WERI-Rb-1 (cell line): ENCODE measurements at regions not wholly inside any gene's neighbourhood (a gene's known extent, or its start where the extent isn't known, plus 50 kb on each side); places are given as distances from the start of the nearest gene placed in this dataset.

Experiments used
- DNase-seq: peaks from one replicate; pipeline ENCODE4 v3.0.0-alpha.2; 2020
- H3K27ac ChIP-seq: fragments of 250-450 bp; sonication (Bioruptor Pico); 2 replicates; pipeline ENCODE4 v1.5.1; 2020; ENCODE audit warnings: mild to moderate bottlenecking, moderate library complexity
- H3K27me3 ChIP-seq: fragments of 250-450 bp; sonication (Bioruptor Pico); 2 replicates; pipeline ENCODE4 v1.5.1; 2021; ENCODE audit warnings: mild to moderate bottlenecking, low read depth, moderate library complexity; ENCODE audit not compliant: insufficient read depth, severe bottlenecking
- H3K36me3 ChIP-seq: fragments of 250-450 bp; sonication (Bioruptor Pico); 2 replicates; pipeline ENCODE4 v1.5.1; 2020; ENCODE audit warnings: mild to moderate bottlenecking, moderate library complexity
- H3K4me3 ChIP-seq: 2 replicates; pipeline ENCODE4 v1.5.1; 2011; ENCODE audit warnings: low read depth, mild to moderate bottlenecking, control low read depth, low read length
- H3K9me3 ChIP-seq: fragments of 250-450 bp; sonication (Bioruptor Pico); 2 replicates; pipeline ENCODE4 v1.5.1; 2021; ENCODE audit warnings: mild to moderate bottlenecking, moderate library complexity; ENCODE audit not compliant: severe bottlenecking
- TF ChIP-seq, protein P1 (sequence below): IDR thresholded peaks from 2 replicates; pipeline ENCODE4 v1.5.1; 2011; ENCODE audit warnings: low read depth, mild to moderate bottlenecking, control low read depth, inconsistent platforms, low read length

DNA sequence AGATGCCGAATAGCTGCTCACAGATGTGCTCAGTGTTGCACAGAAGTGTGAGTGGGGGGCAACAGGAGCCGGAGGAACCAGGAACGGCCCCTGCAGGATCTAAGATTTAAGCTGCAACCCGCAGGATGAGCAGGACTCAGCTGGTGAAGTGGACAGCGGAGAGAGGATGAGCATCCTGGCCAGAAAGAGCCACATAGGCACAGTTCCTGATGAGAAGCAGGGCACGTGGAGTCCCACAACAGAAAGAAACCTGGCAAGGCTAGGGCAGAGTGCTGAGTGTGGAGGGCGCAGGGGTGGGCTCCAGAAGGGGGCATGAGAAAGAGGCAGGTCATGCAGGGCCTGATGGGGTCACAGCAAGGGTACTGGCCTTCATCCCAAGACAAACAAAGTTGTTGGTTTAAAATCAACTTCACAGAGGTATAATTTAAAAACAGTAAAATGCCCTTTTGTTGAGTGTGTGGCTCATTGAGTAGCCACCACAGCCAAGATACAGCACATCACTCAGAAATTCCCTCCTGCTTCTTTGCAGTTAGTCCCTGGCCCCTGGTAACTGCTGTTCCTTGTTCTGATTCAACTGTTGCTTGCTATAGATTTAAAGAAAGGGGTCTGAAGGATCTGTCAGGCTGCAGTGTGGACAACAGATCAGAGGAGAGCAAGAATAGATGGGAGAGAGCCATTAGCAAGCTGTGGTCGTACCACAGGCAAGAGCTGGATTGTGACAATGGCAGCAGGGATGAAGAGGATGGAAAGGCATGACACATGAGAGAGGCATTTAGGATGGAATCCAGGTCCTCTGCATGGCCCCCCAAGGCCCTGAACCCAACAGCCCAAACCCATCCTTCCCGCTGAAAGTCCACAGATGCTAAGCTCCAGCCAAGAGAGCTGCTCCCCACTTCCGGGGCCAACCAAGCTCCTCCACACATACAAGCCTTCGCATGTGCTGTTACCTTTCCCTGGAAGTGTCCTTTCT, 53.1 kb upstream of the OSBPL3 start:
- Histone ChIP-seq H3K9me3 (no peaks in the 10 kb centered on the region), H3K36me3 (no peaks in the 10 kb centered on the region), H3K27me3 (no peaks in the 10 kb centered on the region), H3K4me3 (no peak overlapping the region), H3K27ac (no peak overlapping the region)
- no peak for DNase-seq
- TF ChIP-seq, protein P1, sequence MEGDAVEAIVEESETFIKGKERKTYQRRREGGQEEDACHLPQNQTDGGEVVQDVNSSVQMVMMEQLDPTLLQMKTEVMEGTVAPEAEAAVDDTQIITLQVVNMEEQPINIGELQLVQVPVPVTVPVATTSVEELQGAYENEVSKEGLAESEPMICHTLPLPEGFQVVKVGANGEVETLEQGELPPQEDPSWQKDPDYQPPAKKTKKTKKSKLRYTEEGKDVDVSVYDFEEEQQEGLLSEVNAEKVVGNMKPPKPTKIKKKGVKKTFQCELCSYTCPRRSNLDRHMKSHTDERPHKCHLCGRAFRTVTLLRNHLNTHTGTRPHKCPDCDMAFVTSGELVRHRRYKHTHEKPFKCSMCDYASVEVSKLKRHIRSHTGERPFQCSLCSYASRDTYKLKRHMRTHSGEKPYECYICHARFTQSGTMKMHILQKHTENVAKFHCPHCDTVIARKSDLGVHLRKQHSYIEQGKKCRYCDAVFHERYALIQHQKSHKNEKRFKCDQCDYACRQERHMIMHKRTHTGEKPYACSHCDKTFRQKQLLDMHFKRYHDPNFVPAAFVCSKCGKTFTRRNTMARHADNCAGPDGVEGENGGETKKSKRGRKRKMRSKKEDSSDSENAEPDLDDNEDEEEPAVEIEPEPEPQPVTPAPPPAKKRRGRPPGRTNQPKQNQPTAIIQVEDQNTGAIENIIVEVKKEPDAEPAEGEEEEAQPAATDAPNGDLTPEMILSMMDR, result no peak

DNA sequence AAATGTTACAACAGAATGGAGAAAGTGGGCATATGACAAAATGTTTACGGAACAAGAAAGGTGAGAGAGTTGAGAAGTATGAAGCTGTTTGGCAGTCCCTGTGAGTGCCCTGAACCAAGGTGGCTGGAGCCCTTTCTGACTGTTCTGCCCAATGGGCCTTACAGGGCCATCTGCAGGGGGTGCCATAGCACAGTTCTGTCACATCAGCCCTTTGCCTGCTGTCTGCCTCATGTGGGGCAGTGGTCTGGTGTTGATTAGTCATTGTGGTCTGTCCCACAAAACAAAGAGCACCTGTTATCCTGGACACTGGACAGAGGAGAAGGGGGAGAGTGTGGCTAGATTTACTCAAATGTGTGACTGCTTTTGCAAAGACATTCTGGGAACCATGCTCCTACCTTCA, 51.5 kb upstream of the OSBPL3 start:
- no peaks in the 10 kb centered on the region for H3K27me3 ChIP-seq
- no peaks in the 10 kb centered on the region for H3K36me3 ChIP-seq
- no peak overlapping the region for H3K4me3 ChIP-seq
- H3K9me3 ChIP-seq, result no peaks in the 10 kb centered on the region
- TF ChIP-seq, protein P1, result no peak
- no peak overlapping the region for H3K27ac ChIP-seq
- DNase-seq, result no peak

DNA sequence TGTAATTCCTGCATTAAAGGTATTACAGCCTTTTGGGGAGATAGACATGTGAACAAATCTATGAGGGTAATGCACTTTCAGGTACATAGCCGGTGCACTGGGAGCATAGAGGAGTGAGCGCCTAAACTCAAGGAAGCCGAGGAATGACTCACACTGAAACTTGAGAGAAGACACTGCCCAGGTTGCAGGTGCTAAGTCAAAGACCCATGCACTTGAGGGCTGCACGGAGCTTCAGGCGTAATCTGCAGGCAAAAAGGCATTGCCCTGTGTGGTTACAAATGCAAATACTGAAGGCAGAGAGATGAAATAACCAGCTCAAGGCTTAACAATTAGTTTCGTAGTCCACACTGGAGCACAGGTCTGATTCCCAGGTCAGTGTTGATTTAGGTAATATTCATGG, 51.0 kb upstream of the OSBPL3 start:
- no peak for DNase-seq
- TF ChIP-seq, protein P1, result no peak
- no peaks in the 10 kb centered on the region for H3K36me3 ChIP-seq

More for the DNA sequence above, 51.0 kb upstream of the OSBPL3 start:
- Histone ChIP-seq H3K4me3 (no peak overlapping the region), H3K27me3 (no peaks in the 10 kb centered on the region), H3K27ac (no peak overlapping the region), H3K9me3 (no peaks in the 10 kb centered on the region)
